COLO829 (cell line): ENCODE measurements at regions not wholly inside any gene's neighbourhood (a gene's known extent, or its start where the extent isn't known, plus 50 kb on each side); places are given as distances from the start of the nearest gene placed in this dataset.
A peak's percentile ranks its signal among the peaks of the same experiment; 100 is the strongest.

Source experiments
- DNase-seq: peaks from one replicate; pipeline ENCODE4 v3.0.0; 2012; ENCODE audit warnings: low spot score

- DNase-seq = no peak
Measured at GRCh38 chr13:84961023-84961422, 838.2 kb downstream of the SLITRK6 start.

- DNase-seq = no peak
Measured at GRCh38 chr13:84959818-84960217, 839.4 kb downstream of the SLITRK6 start.

GRCh38 chr13:84954636-84955035 lies 844.6 kb downstream of the SLITRK6 start:
- DNase-seq = no peak

- DNase-seq = no peak
Measured at GRCh38 chr13:84951128-84951527, 848.1 kb downstream of the SLITRK6 start.

- no peak for DNase-seq
Measured at GRCh38 chr13:84946192-84946591, 853.0 kb downstream of the SLITRK6 start.

- DNase-seq = no peak
Measured at GRCh38 chr13:84940798-84941197, 858.4 kb downstream of the SLITRK6 start.

GRCh38 chr13:84940167-84940566 lies 859.1 kb downstream of the SLITRK6 start:
- no peak for DNase-seq

GRCh38 chr13:84934911-84935310 lies 864.3 kb downstream of the SLITRK6 start:
- DNase-seq = peak; percentile 11

- DNase-seq = no peak
Measured at GRCh38 chr13:84933797-84934196, 865.4 kb downstream of the SLITRK6 start.

GRCh38 chr13:84931264-84931663 lies 868.0 kb downstream of the SLITRK6 start:
- DNase-seq = no peak

- DNase-seq = no peak
Measured at GRCh38 chr13:84927442-84928169, 871.6 kb downstream of the SLITRK6 start.

- DNase-seq = no peak
Measured at GRCh38 chr13:84925443-84925842, 873.8 kb downstream of the SLITRK6 start.

GRCh38 chr13:84923831-84924230 lies 875.4 kb downstream of the SLITRK6 start:
- DNase-seq = no peak

GRCh38 chr13:84917252-84917878 lies 881.9 kb downstream of the SLITRK6 start:
- peak; percentile 31 for DNase-seq

GRCh38 chr13:84912720-84913119 lies 886.5 kb downstream of the SLITRK6 start:
- DNase-seq = no peak

- no peak for DNase-seq
Measured at GRCh38 chr13:84910423-84910822, 888.8 kb downstream of the SLITRK6 start.

- no peak for DNase-seq
Measured at GRCh38 chr13:84903391-84903790, 895.8 kb downstream of the SLITRK6 start.

GRCh38 chr13:84902243-84902642 lies 897.0 kb downstream of the SLITRK6 start:
- DNase-seq = no peak

GRCh38 chr13:84896128-84896527 lies 903.1 kb downstream of the SLITRK6 start:
- DNase-seq = peak; percentile 18

- no peak for DNase-seq
Measured at GRCh38 chr13:84894749-84895148, 904.5 kb downstream of the SLITRK6 start.

- DNase-seq = no peak
Measured at GRCh38 chr13:84885868-84886267, 913.4 kb downstream of the SLITRK6 start.

GRCh38 chr13:84873951-84874350 lies 925.3 kb downstream of the SLITRK6 start:
- DNase-seq = no peak

GRCh38 chr13:84870190-84870589 lies 929.0 kb downstream of the SLITRK6 start:
- no peak for DNase-seq

- no peak for DNase-seq
Measured at GRCh38 chr13:84867246-84867645, 932.0 kb downstream of the SLITRK6 start.
